Fibroblast of skin of left quadriceps (primary cell): ENCODE measurements at regions not wholly inside any gene's neighbourhood (a gene's known extent, or its start where the extent isn't known, plus 50 kb on each side); places are given as distances from the start of the nearest gene placed in this dataset.
"Not testable (repeated sequence)": the region's sequence is repeated elsewhere in the genome, so short reads cannot be mapped to it uniquely, and the experiment has no call there.

ENCODE experiments used
- DNase-seq, 2 experiments: peaks; one replicate each; pipeline ENCODE4 v3.0.0-alpha.2; 2013; ENCODE audit warnings: low read depth in 2 of 2

DNA sequence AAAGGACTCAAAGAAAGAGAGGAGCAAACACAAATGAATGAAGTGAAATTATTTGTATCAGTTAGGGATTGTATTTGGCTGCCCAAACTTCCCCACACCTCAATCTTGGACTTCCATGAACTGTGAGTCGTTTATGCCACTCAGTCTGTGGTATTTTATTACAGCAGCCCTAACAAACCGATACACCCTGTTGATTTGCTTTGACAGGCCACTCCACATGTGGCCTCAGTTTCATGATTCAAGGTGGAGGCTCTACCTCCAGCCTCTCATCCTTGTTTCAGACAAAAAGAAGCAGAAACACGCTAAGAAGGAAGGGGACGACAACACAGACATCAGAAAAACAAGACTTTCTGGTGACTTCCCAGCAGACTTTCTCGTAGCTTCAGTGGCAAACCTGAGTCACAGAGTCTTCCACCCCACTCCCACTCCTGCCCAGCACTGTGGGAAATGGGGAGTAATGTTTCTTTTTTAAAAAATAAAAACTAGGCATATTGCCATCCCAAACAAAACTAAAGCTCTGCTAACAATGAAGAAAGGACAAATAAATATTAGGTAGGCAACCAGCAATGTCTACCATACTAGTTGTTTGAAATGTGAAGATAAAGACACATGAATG is 52.2 kb upstream of the ABCA1 start:
- DNase-seq, result no peak

DNA sequence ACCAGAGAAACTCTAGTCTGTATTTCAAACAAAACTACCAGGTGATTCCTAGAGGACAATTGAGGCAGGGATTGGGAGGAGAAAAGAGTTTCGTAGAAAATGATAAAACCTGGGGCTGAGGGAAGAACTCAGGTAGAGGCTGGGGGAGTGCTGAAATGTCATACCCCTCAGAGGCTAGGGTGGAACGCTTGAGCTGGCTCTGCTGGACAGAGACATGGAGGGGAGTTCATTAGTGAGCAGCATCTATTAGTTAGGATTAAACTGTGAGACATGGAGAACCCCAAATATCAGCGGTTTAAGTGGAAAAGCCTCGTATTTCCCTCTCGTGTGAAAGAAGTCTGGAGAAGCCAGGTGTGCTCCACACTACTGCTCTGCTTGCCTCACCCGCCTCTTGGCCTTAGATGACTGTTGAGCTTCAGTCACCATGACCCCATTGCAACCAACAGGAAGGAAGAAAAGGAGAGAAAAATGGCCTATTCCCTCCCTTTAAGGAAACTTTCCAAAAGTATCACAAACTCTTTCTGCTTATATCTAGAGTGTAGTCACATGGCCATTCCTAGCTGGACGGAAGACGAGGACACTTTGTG is 53.7 kb upstream of the ABCA1 start:
- DNase-seq, result no peak

DNA sequence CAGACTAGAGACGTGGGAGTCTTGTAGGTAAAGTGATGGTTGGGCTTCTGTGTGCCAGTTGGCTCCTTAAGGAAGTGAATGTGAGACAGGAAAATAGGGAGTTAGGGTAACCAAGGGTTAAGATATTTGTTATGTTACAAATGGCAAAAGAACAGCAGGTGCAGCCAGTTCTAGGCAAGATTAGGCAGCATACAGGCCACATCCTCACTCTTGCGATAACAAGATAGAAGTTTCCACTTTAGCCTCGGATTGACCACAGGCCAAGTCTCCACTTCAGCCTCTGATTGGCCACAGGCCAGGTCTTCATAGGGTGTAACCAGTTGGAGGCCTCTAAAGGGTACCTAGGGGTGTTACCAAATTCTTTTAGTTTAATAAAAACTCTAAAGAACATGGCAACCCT is 54.6 kb upstream of the ABCA1 start:
- no peak for DNase-seq

- DNase-seq, result no peak
Measured at GRCh38 chr9:104983491-104983890, 55.5 kb upstream of the ABCA1 start.

DNA sequence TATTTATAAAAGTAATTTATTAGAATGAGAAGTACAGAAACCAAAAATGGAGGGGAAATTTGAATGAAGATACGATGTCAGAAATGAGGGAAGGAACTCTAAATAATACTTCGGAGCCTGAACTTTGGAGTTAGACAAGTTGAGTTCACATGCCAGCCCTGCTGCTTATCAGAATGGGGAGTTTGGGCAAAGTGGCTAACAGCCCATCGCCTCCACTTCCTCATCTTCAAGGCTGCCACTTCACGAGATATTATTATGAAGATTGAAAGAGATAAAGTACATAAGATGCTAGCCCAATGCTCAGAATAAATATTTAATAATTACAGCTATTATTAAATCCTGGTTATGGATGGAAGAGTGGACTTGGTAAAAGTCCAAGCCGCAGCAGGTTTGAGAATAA is 56.2 kb upstream of the ABCA1 start:
- DNase-seq, result no peak

GRCh38 chr9:104984542-104984941 is 56.6 kb upstream of the ABCA1 start:
- DNase-seq, result no peak

DNA sequence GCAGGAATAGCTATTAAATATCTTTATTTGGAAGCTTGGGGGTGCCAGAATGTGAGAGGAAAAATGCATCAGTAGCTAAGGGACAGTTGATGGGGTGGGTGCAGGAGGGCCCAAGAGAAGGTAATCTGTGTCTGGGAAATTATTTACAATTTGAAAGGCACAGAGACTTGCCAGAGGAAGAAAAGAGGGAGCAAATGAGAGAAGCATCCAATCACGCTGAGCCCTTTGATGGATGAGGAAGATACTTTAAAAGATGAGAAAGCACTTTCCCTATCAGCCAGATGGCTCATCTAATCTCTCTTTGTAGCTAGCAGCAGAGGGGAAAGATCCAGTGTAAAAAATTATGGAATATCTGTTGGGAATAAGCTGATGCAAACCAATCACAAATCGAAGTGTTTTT is 57.0 kb upstream of the ABCA1 start:
- DNase-seq, result no peak

DNA sequence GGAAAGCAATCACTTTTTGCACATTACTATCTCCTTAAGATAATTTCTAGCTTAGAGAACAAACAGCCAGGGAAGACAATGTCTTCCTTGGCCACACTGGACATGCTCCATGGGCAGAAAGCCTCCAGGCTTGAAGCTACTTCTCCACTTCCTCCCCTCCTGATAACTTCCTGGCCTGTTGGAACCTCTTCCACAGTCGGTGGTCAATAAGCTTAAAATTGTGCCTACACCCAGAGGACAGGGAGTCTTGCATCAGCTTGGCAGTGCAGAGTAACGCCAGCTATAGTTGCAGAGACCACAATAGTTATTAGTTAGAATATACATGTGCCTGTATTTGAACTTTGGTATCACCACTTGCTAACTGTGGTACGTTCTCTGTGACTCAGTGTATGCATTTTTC is 58.1 kb upstream of the ABCA1 start:
- no peak for DNase-seq

GRCh38 chr9:104987743-104988142 is 59.8 kb upstream of the ABCA1 start:
- no peak for DNase-seq

DNA sequence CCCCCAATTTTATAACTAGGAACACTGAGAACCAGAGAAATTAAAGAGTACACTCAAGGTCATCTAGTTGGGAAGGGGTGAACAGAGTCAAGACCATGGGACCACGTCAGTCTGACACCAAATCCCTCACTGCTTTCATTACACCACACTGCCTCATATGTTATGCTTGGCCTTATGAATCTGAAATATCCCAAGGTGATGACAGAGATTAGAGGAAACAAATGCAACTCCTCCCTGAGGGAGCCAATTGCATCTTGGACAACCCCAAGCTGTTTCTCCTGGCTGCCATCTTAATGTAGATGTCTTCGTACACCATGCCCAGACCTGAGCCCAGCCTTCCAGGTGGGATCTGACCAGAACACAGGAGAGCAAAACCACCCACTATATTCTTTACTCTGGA is 60.6 kb upstream of the ABCA1 start:
- no peak for DNase-seq

- DNase-seq, result peak; percentile 62 to 67
Measured at GRCh38 chr9:104991144-104991953, 63.4 kb upstream of the ABCA1 start.

DNA sequence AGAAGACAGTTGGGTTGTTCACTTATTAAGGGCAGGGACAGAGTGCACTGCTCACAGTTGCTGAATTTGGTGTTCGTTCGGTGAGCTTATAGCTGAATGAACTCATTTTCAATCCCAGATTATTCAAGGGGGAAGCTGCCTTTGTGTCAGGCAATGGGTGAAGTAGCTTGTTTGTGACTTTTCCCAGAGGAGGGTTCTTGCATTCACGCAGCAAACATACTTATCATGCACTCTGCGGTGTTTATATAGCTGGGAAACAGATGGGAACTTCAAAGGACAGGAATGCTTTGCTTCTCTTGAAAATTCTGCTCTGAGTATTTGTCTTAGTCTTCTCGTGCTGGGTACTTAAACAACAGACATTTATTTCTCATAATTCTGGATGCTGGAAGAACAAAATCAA is 64.7 kb upstream of the ABCA1 start:
- DNase-seq, result peak in 1 of 2 experiments; percentile 51

GRCh38 chr9:104993291-104993963 is 65.5 kb upstream of the ABCA1 start:
- DNase-seq, result peak in 1 of 2 experiments; percentile 23

- no peak for DNase-seq
Measured at GRCh38 chr9:104997536-104997935, 69.6 kb upstream of the ABCA1 start.

GRCh38 chr9:104999136-104999535 is 71.2 kb upstream of the ABCA1 start:
- no peak for DNase-seq

DNA sequence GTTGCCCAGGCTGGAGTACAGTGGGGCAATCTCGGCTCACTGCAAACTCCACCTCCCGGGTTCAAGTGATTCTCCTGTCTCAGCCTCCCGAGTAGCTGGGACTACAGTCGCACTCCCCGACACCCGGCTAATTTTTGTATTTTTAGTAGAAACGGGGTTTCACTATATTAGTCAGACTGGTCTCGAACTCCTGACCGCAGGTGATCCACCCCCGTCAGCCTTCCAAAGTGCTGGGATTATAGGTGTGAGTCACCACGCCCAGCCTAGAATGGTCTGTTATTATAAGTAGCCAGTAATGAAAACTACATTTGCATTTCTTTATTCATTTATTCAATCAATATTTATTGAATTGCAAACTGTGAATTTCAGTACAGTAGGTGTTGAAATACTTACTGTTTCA is 72.6 kb upstream of the ABCA1 start:
- not testable (repeated sequence) for DNase-seq

DNA sequence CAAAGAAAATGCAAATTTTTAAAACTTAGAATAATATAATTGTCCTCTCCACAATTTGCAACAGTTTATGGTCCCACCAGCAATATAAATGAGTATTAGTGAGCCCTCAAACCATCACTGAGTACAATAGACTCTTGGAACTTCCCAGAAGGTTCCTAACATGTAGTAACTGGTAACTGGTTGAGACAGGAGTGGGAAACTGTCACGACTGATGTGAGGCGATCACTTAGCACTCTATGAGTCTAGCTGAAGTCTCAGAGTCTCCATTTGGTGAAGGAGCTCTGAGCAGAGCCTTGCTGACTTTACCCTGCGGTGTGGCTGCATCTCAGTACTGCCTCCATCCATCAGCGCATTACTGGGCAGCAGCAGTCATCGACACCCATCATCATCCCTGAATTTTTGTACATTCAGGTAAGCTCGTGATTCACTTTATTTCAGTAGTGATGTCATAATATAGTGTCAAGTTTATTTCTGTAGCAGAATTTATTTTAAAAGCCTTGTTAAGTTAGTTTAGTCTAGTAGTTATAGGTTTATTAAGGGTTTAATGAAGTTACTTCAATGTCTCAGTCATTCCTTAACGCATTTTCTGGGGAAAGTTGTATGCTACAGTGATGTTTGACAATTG is 76.6 kb upstream of the ABCA1 start:
- no peak for DNase-seq

GRCh38 chr9:105005186-105005585 is 77.2 kb upstream of the ABCA1 start:
- DNase-seq, result no peak

GRCh38 chr9:105006514-105006913 is 78.6 kb upstream of the ABCA1 start:
- no peak for DNase-seq

- DNase-seq, result peak; percentile 86
Measured at GRCh38 chr9:105007143-105007542, 79.2 kb upstream of the ABCA1 start.

GRCh38 chr9:105010089-105010488 is 82.1 kb upstream of the ABCA1 start:
- peak in 1 of 2 experiments; percentile 10 for DNase-seq

DNA sequence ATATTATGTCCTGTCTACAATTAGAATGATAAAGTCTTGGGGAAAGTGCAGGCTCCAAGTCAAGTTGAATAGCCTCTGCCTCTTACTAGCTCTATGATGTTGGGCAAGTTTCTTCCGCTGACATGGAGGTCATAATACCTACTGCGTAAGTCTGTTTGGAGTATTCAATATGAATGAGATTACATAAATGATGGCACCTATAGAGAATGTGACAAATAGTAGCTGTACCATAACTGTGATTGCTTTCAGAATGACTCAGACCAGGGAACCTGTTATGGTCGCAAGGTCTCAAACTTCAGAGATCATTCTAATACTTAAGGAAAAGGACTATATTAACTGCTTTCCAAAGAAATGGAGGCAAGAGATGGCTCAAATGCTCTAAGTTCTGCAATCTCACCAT is 94.0 kb upstream of the ABCA1 start:
- no peak for DNase-seq
